GM12878 (cell line): ENCODE measurements at regions not wholly inside any gene's neighbourhood (a gene's known extent, or its start where the extent isn't known, plus 50 kb on each side); places are given as distances from the start of the nearest gene placed in this dataset.

ENCODE experiments used
- ATAC-seq: fragments of 200-7000 bp; cut with Tn5 transposase; 3 replicates; pipeline ENCODE4 v1.9.1; 2020; ENCODE audit warnings: mild to moderate bottlenecking, moderate library complexity
- BruUV-seq: library from RNA; stranded (reverse); fragments of 400-500 nt; replicated peaks from 2 replicates; lab custom pipeline; 2021; lab: Mats Ljungman, UMichigan
- CTCF ChIA-PET: fragments of 300-600 bp; sonication (Branson Sonifier 250); formaldehyde crosslinking; extraction: SDS; loops from one replicate; lab custom pipeline; 2021; ENCODE audit warnings: inconsistent platforms; lab: Yijun Ruan, JAX
- POLR2A ChIA-PET: fragments of 350-600 bp; formaldehyde crosslinking; extraction: SDS; loops from one replicate; lab custom pipeline; 2021; ENCODE audit warnings: inconsistent platforms; lab: Charles Lee
- RAD21 ChIA-PET: fragments of 300-600 bp; sonication (Branson Sonifier 250); formaldehyde crosslinking; loops from one replicate; lab custom pipeline; 2023; ENCODE audit warnings: antibody characterized with exemption; ENCODE audit not compliant: unreplicated experiment; lab: Charles Lee
- SMC1A ChIA-PET: fragments of 300-600 bp; sonication (Branson Sonifier 250); formaldehyde crosslinking; loops from one replicate; lab custom pipeline; 2023; ENCODE audit not compliant: unreplicated experiment, uncharacterized antibody; lab: Charles Lee
- DNase-seq: peaks from one replicate; pipeline ENCODE4 v3.0.0-alpha.2; 2011; ENCODE audit warnings: low read depth, low spot score
- FAIRE-seq: peaks from 3 replicates; lab custom pipeline; 2011; peaks lifted over from hg19 to GRCh38; lab: Jason Lieb, UNC
- H2AFZ ChIP-seq: 2 replicates; pipeline ENCODE4 v1.6.0; 2011; ENCODE audit warnings: low read depth, low read length, control low read depth; ENCODE audit not compliant: control insufficient read depth
- H3K27ac ChIP-seq: 2 replicates; pipeline ENCODE4 v1.5.1; 2011; ENCODE audit warnings: control low read depth; ENCODE audit not compliant: control insufficient read depth, insufficient read depth
- H3K27me3 ChIP-seq, 2 experiments: replicated peaks in 1 of 2; 2 replicates each; pipeline versions ENCODE4 v1.6.0 to v1.6.1; 2011; ENCODE audit warnings: low read length in 1 of 2; ENCODE audit not compliant: control insufficient read depth in 2 of 2, insufficient read depth in 2 of 2
- H3K36me3 ChIP-seq, 2 experiments: 2 replicates each; pipeline ENCODE4 v1.5.1; 2011; ENCODE audit warnings: low read length in 1 of 2; ENCODE audit not compliant: control insufficient read depth in 2 of 2, insufficient read depth in 2 of 2
- H3K4me1 ChIP-seq: 2 replicates; pipeline ENCODE4 v1.6.1; 2011; ENCODE audit warnings: mild to moderate bottlenecking, low read length, moderate library complexity, mixed read lengths; ENCODE audit not compliant: control insufficient read depth, insufficient read depth
- H3K4me2 ChIP-seq: 2 replicates; pipeline ENCODE4 v1.6.0; 2011; ENCODE audit warnings: control low read depth; ENCODE audit not compliant: control insufficient read depth, insufficient read depth
- H3K4me3 ChIP-seq: fragments of 200-600 bp; sonication (generic); 2 replicates; pipeline ENCODE4 v1.5.1; 2016
- H3K79me2 ChIP-seq: 2 replicates; pipeline ENCODE4 v1.6.0; 2011; ENCODE audit warnings: low read length; ENCODE audit not compliant: control insufficient read depth, insufficient read depth
- H3K9ac ChIP-seq: 2 replicates; pipeline ENCODE4 v1.8.0; 2011; ENCODE audit warnings: low read length, control low read depth, mixed read lengths; ENCODE audit not compliant: control insufficient read depth, insufficient read depth
- H3K9me3 ChIP-seq: replicated peaks from 3 replicates; pipeline ENCODE4 v1.5.1; 2011; ENCODE audit warnings: mild to moderate bottlenecking, low read length; ENCODE audit not compliant: control insufficient read depth, insufficient read depth
- H4K20me1 ChIP-seq: 2 replicates; pipeline ENCODE4 v1.6.0; 2011; ENCODE audit not compliant: control insufficient read depth, insufficient read depth
- BCL11A ChIP-seq: IDR thresholded peaks from 2 replicates; pipeline ENCODE4 v1.6.1; 2011; ENCODE audit warnings: low read depth, low read length
- CBX5 ChIP-seq: sonication (generic); IDR thresholded peaks from 2 replicates; pipeline ENCODE4 v1.6.1; 2016; ENCODE audit warnings: low read depth, moderate library complexity, mild to moderate bottlenecking, inconsistent platforms
- CREM ChIP-seq: IDR thresholded peaks from 2 replicates; pipeline ENCODE4 v1.6.1; 2014; ENCODE audit warnings: antibody characterized with exemption, low read depth
- DPF2 ChIP-seq: fragments of 450-650 bp; IDR thresholded peaks from 2 replicates; pipeline ENCODE4 v1.6.1; 2017; ENCODE audit warnings: mild to moderate bottlenecking
- EP300 ChIP-seq, 2 experiments: fragments of 150-350 bp in 1 of 2; IDR thresholded peaks; 2 replicates each; pipeline ENCODE4 v1.6.1; 2011 to 2012; ENCODE audit warnings: low read depth in 2 of 2, low read length in 2 of 2, borderline replicate concordance in 1 of 2, improper control_type of control experiment in 1 of 2, inconsistent platforms in 1 of 2; ENCODE audit not compliant: control insufficient read depth in 1 of 2
- EZH2 ChIP-seq: IDR thresholded peaks from 2 replicates; pipeline ENCODE4 v1.6.1; 2012; ENCODE audit warnings: low read depth, mild to moderate bottlenecking, control low read depth, inconsistent platforms, low read length, borderline replicate concordance; ENCODE audit not compliant: control insufficient read depth
- HDAC6 ChIP-seq: fragments of 200-600 bp; sonication (generic); IDR thresholded peaks from one replicate; pipeline ENCODE4 v1.8.0; 2017; ENCODE audit warnings: antibody characterized with exemption; ENCODE audit not compliant: unreplicated experiment
- IKZF1 ChIP-seq: fragments of 450-650 bp; conservative IDR thresholded peaks from 2 replicates; pipeline ENCODE4 v1.6.1; 2017; ENCODE audit warnings: antibody characterized with exemption, mild to moderate bottlenecking
- IKZF2 ChIP-seq, 2 experiments: fragments of 450-650 bp; IDR thresholded peaks; 2 replicates each; pipeline ENCODE4 v1.6.1; 2017; ENCODE audit warnings: mild to moderate bottlenecking in 2 of 2, moderate library complexity in 2 of 2
- IRF4 ChIP-seq: IDR thresholded peaks from 2 replicates; pipeline ENCODE4 v1.6.1; 2011; ENCODE audit warnings: low read depth, low read length
- JUNB ChIP-seq: IDR thresholded peaks from 2 replicates; pipeline ENCODE4 v1.6.1; 2016; ENCODE audit warnings: antibody characterized with exemption, mild to moderate bottlenecking
- JUND ChIP-seq: IDR thresholded peaks from 2 replicates; pipeline ENCODE4 v1.6.1; 2012; ENCODE audit warnings: low read depth, mild to moderate bottlenecking, low read length, improper control_type of control experiment, moderate library complexity
- MEF2B ChIP-seq: fragments of 450-650 bp; IDR thresholded peaks from 2 replicates; pipeline ENCODE4 v1.6.1; 2018; ENCODE audit warnings: mild to moderate bottlenecking, moderate library complexity; ENCODE audit not compliant: partially characterized antibody, poor library complexity, severe bottlenecking
- NFIC ChIP-seq: IDR thresholded peaks from 2 replicates; pipeline ENCODE4 v1.6.1; 2012; ENCODE audit warnings: low read depth, mild to moderate bottlenecking, inconsistent platforms, low read length, moderate library complexity
- NR2F1 ChIP-seq: fragments of 450-650 bp; conservative IDR thresholded peaks from 2 replicates; pipeline ENCODE4 v1.6.1; 2017; ENCODE audit warnings: mild to moderate bottlenecking
- PAX5 ChIP-seq: IDR thresholded peaks from 2 replicates; pipeline ENCODE4 v1.6.1; 2011; ENCODE audit warnings: low read depth, low read length, borderline replicate concordance
- SP1 ChIP-seq: IDR thresholded peaks from one replicate; pipeline ENCODE4 v1.6.1; 2011; ENCODE audit warnings: low read depth, low read length
- WRNIP1 ChIP-seq: IDR thresholded peaks from 2 replicates; pipeline ENCODE4 v1.6.1; 2011; ENCODE audit warnings: low read depth, low read length, improper control_type of control experiment, borderline replicate concordance
- ZNF217 ChIP-seq: fragments of 450-650 bp; IDR thresholded peaks from 2 replicates; pipeline ENCODE4 v1.6.1; 2017; ENCODE audit warnings: antibody characterized with exemption, mild to moderate bottlenecking
- WGBS: methylation state at CpG from one replicate; pipeline ENCODE4 v1.1.6; 2016; ENCODE audit warnings: low lambda C conversion rate; ENCODE audit not compliant: insufficient replicate concordance, insufficient coverage; ENCODE audit errors: missing lambda C conversion rate; 5-methylcytosine and 5-hydroxymethylcytosine counted together
- in situ Hi-C: fragments of 300-500 bp; cut with MboI; formaldehyde crosslinking; loops from 9 replicates; pipeline ENCODE4 v1.14.3; 2018; ENCODE audit warnings: mixed read lengths
- intact Hi-C: fragments of 100-400 bp; cut with micrococcal nuclease; formaldehyde crosslinking; loops from one replicate; pipeline ENCODE4 v1.14.2; 2022; ENCODE audit not compliant: unreplicated experiment
- TF ChIP-seq, protein P1 (sequence below): fragments of 450-650 bp; IDR thresholded peaks from 2 replicates; pipeline ENCODE4 v1.6.1; 2017; ENCODE audit warnings: mild to moderate bottlenecking, low read depth, inconsistent platforms; ENCODE audit not compliant: poor library complexity, severe bottlenecking
- TF ChIP-seq, protein P2 (sequence below): IDR thresholded peaks from 2 replicates; pipeline ENCODE4 v1.6.1; 2011; ENCODE audit warnings: borderline replicate concordance, low read depth, mild to moderate bottlenecking, moderate library complexity, low read length; ENCODE audit not compliant: insufficient read depth, poor library complexity, severe bottlenecking

DNA sequence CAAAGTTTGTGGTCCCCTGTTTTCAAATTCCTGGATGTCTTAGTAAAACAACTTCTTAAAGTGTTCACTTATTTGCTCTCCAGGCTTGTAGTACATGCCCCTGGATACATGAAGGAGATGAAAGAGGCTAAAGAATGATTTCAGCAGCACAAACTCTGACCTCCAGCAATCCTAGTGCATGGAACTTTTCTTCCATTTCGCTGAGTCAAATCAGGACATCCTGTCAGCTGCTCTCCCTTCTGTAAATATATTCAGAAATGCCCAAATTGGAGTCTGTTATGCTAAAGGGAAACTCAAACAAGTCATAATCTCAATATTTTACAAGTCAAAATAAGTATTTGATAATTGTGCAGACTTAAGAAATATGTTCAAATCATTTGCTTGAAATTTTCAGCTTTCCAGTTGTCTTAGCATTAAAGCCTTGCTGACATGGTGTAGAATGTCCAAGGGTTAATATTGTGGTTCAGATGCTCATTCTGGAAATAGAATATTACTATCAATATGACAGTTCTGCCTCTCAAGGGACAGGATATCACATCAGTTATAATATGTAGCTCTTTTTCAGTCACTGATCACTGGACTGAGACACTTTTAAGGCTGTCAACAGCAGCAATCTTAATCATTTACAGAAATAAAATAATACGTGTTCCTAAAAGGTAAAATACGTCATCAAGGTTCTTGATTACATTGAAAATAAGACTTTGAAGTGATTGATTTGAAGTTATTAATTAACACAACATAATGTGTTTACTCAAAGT, 1157.3 kb downstream of the PLA2G4A start:
- no TSS peak for BruUV-seq
- Histone ChIP-seq H3K9ac (peak overlapping the region; percentile 39; the same call in 1 of the 2 replicates), H3K4me2 (peak overlapping the region; percentile 71), H3K9me3 (no peaks in the 10 kb centered on the region), H3K79me2 (no peaks in the 10 kb centered on the region), H3K27me3 (no peaks in the 10 kb centered on the region), H3K4me3 (no peak overlapping the region), H3K4me1 (peaks cover 11% of the 10 kb centered on the region), H2AFZ (peak overlapping the region; percentile 39; the same call in 1 of the 2 replicates), H4K20me1 (no peaks in the 10 kb centered on the region), H3K36me3 (no peaks in the 10 kb centered on the region), H3K27ac (peak overlapping the region; percentile 69)
- ChIA-PET RAD21 (interaction anchor here (0.9 to 3.2 kb wide), 4 partner anchors 37 to 64 kb away, joined by 3 to 15 read pairs (median 5); no protein-coding TSS in a partner anchor), CTCF (interaction anchor here (0.6 to 1.7 kb wide), 7 partner anchors 14 to 1319 kb away, joined by 3 to 5 read pairs (median 4); no protein-coding TSS in a partner anchor), SMC1A (interaction anchor here (0.6 to 2.7 kb wide), 10 partner anchors 8 to 593 kb away, joined by 3 to 10 read pairs (median 3); no protein-coding TSS in a partner anchor), POLR2A (no interaction called here)
- FAIRE-seq (peak; percentile 80), ATAC-seq (peak; percentile 87), DNase-seq (peak; percentile 48)
- intact Hi-C loops: loop anchor here (5.0 kb wide), 3 partner anchors 39 to 146 kb away; no protein-coding TSS in a partner anchor
- 5% methylated on average over 3 of the region's 3 CpGs for WGBS
- in situ Hi-C loops: no loop called here
- TF ChIP-seq MEF2B (peak; percentile 97), ZNF217 (peak; percentile 67; the same call in 1 of the 2 replicates), IRF4 (peak; percentile 63; the same call in 1 of the 2 replicates), NFIC (peak; percentile 98), NR2F1 (peak; percentile 80; the same call in 1 of the 2 replicates), CBX5 (peak; percentile 48; the same call in 1 of the 2 replicates), PAX5 (0 out of 2 replicates have a peak, but pooled peaks have one; percentile 42), EZH2 (no peak), IKZF1 (peak; percentile 76), HDAC6 (no peak), EP300 (IDR thresholded peaks at IDR 0.05; ENCODE audit: borderline replicate concordance in 1 of 2, control insufficient read depth in 1 of 2, low read depth in 2 of 2, low read length in 2 of 2) (peak; percentile 81 to 84), WRNIP1 (no peak), JUND (peak; percentile 35; the same call in 1 of the 2 replicates), SP1 (no peak), BCL11A (peak; percentile 87), DPF2 (peak; percentile 79), CREM (peak; percentile 84; the same call in 1 of the 2 replicates), IKZF2 (IDR thresholded peaks at IDR 0.05) (peak; percentile 67 to 71; a peak in 3 of 4 replicates), JUNB (peak; percentile 98)
- TF ChIP-seq, protein P1, sequence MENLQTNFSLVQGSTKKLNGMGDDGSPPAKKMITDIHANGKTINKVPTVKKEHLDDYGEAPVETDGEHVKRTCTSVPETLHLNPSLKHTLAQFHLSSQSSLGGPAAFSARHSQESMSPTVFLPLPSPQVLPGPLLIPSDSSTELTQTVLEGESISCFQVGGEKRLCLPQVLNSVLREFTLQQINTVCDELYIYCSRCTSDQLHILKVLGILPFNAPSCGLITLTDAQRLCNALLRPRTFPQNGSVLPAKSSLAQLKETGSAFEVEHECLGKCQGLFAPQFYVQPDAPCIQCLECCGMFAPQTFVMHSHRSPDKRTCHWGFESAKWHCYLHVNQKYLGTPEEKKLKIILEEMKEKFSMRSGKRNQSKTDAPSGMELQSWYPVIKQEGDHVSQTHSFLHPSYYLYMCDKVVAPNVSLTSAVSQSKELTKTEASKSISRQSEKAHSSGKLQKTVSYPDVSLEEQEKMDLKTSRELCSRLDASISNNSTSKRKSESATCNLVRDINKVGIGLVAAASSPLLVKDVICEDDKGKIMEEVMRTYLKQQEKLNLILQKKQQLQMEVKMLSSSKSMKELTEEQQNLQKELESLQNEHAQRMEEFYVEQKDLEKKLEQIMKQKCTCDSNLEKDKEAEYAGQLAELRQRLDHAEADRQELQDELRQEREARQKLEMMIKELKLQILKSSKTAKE: no peak
- TF ChIP-seq, protein P2, sequence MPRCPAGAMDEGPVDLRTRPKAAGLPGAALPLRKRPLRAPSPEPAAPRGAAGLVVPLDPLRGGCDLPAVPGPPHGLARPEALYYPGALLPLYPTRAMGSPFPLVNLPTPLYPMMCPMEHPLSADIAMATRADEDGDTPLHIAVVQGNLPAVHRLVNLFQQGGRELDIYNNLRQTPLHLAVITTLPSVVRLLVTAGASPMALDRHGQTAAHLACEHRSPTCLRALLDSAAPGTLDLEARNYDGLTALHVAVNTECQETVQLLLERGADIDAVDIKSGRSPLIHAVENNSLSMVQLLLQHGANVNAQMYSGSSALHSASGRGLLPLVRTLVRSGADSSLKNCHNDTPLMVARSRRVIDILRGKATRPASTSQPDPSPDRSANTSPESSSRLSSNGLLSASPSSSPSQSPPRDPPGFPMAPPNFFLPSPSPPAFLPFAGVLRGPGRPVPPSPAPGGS: peak; percentile 49
